ENCODE measurements at regions not wholly inside any gene's neighbourhood (a gene's known extent, or its start where the extent isn't known, plus 50 kb on each side); places are given as distances from the start of the nearest gene placed in this dataset.

DNA sequence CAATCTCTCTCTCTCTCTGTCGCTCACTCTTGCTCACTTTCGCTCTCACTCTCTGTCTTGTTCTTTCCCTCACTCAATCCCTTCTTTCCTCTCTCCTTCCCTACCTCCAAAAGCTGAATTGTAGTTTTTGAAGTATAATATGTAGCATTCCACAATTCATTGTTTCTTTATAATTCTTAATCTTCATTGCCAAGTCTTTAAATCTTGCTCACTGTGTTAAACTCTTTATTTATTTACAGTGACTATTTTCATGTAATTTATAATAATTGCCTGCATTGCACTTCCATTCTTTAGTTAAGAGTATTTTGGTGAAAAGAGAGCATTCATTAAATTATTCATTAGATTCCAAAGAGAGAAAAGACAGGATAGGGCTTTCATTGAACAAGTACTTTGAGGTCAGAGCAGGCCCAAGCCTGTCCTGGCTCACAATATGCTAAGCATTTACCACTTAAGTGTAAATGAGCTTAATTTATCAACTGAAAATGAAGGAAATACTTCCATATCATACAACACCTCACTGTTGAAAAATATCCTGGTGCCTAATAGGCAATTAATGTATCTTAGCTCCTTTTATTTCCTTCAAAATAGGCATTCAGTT is 257.4 kb upstream of the SLITRK1 start:
- Histone ChIP-seq H3K9me3 (ENCODE audit: control insufficient read depth, insufficient read depth, low read length) (no peaks in the 10 kb centered on the region), H3K4me3 (ENCODE audit: low read depth, low read length) (no peak overlapping the region), H3K27me3 (ENCODE audit: control insufficient read depth, insufficient read depth, low read length) (no peaks in the 10 kb centered on the region), H3K27ac (ENCODE audit: low read depth, low read length) (no peak overlapping the region)
- no peak for DNase-seq (ENCODE audit: low read depth, low spot score)
- CTCF ChIA-PET = no interaction called here
- TF ChIP-seq, protein P1, sequence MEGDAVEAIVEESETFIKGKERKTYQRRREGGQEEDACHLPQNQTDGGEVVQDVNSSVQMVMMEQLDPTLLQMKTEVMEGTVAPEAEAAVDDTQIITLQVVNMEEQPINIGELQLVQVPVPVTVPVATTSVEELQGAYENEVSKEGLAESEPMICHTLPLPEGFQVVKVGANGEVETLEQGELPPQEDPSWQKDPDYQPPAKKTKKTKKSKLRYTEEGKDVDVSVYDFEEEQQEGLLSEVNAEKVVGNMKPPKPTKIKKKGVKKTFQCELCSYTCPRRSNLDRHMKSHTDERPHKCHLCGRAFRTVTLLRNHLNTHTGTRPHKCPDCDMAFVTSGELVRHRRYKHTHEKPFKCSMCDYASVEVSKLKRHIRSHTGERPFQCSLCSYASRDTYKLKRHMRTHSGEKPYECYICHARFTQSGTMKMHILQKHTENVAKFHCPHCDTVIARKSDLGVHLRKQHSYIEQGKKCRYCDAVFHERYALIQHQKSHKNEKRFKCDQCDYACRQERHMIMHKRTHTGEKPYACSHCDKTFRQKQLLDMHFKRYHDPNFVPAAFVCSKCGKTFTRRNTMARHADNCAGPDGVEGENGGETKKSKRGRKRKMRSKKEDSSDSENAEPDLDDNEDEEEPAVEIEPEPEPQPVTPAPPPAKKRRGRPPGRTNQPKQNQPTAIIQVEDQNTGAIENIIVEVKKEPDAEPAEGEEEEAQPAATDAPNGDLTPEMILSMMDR (IDR thresholded peaks at IDR 0.05; ENCODE audit: low read depth, low read length) = no peak
- POLR2A ChIA-PET = no interaction called here

DNA sequence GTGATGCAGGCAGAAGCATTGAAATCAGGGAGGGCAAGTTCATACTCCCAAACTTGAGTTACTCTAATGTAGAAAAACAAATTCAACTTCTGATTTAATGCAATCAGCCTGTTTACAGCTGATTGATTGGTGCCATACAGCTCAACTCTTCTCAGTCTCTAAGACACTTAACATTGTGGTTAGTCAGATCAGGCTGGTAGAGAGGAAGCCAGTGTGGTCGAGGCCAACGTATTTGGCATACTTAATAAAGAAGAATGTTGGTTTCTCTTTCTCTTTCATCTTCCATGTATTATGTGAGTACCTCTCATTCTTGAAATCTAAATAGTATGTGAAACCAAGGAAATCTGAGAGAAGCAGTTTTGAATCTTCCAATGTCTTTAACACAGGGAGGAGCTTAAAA is 255.0 kb upstream of the SLITRK1 start:
- ChIA-PET POLR2A (no interaction called here), CTCF (no interaction called here)
- Histone ChIP-seq H3K4me3 (ENCODE audit: low read depth, low read length) (no peak overlapping the region), H3K9me3 (ENCODE audit: control insufficient read depth, insufficient read depth, low read length) (no peaks in the 10 kb centered on the region), H3K27ac (ENCODE audit: low read depth, low read length) (no peak overlapping the region), H3K27me3 (ENCODE audit: control insufficient read depth, insufficient read depth, low read length) (no peaks in the 10 kb centered on the region)
- DNase-seq (ENCODE audit: low read depth, low spot score) = no peak
- TF ChIP-seq, protein P1 (IDR thresholded peaks at IDR 0.05; ENCODE audit: low read depth, low read length) = no peak

- Histone ChIP-seq H3K9me3 (ENCODE audit: control insufficient read depth, insufficient read depth, low read length) (no peaks in the 10 kb centered on the region), H3K4me3 (ENCODE audit: low read depth, low read length) (no peak overlapping the region), H3K27me3 (ENCODE audit: control insufficient read depth, insufficient read depth, low read length) (no peaks in the 10 kb centered on the region), H3K27ac (ENCODE audit: low read depth, low read length) (no peak overlapping the region)
- POLR2A ChIA-PET = no interaction called here
- CTCF ChIA-PET = no interaction called here
- TF ChIP-seq, protein P1 (IDR thresholded peaks at IDR 0.05; ENCODE audit: low read depth, low read length) = no peak
- DNase-seq (ENCODE audit: low read depth, low spot score) = no peak
Measured at GRCh38 chr13:84136582-84136981, 254.3 kb upstream of the SLITRK1 start.

DNA sequence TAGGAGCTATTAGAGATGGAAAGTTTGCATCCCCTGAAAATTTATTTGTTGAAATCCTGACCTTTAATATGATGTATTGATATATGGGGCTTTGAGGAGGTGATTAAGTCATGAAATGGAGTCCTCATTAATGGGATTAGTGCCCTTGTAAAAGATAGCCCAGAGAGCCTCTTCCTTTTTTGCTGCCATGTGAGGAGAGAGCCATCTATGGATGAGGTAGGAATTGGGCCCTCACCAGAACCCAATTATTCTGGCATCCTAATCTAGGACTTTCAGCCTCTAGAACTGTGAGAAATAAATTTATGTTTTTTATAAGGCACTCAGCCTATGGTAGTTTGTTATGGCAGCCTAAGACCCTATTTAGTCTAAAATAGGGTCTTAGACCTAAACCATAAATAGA is 250.2 kb upstream of the SLITRK1 start:
- POLR2A ChIA-PET = no interaction called here
- Histone ChIP-seq H3K9me3 (ENCODE audit: control insufficient read depth, insufficient read depth, low read length) (no peaks in the 10 kb centered on the region; the same call in 1 of the 2 replicates), H3K4me3 (ENCODE audit: low read depth, low read length) (no peak overlapping the region), H3K27me3 (ENCODE audit: control insufficient read depth, insufficient read depth, low read length) (no peaks in the 10 kb centered on the region), H3K27ac (ENCODE audit: low read depth, low read length) (no peak overlapping the region)
- DNase-seq (ENCODE audit: low read depth, low spot score) = no peak
- CTCF ChIA-PET = no interaction called here
- TF ChIP-seq, protein P1 (IDR thresholded peaks at IDR 0.05; ENCODE audit: low read depth, low read length) = no peak

DNA sequence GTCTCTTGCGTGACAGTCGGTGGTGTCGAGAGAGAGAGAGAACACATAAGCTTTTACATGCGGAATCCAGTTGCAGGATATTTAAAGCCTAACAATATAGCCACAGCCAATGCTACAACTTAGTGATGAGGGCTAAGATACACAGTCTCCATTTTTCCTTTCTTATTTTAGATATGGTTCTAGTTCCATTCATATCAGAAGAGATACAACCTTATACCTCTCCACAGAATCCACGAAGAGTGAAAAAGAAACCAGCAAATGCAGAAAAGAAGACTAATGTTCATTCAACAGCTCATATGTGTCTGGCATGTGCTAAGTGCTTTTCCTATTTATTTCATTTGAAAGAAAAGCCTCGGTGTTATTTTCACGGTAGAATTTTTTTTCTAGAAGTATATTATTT is 249.0 kb upstream of the SLITRK1 start:
- H3K27ac ChIP-seq (ENCODE audit: low read depth, low read length) = no peak overlapping the region
- H3K9me3 ChIP-seq (ENCODE audit: control insufficient read depth, insufficient read depth, low read length) = peaks cover 3% of the 10 kb centered on the region; the same call in 1 of the 2 replicates
- CTCF ChIA-PET = no interaction called here
- no peaks in the 10 kb centered on the region for H3K27me3 ChIP-seq (ENCODE audit: control insufficient read depth, insufficient read depth, low read length)
- TF ChIP-seq, protein P1 (IDR thresholded peaks at IDR 0.05; ENCODE audit: low read depth, low read length) = no peak
- DNase-seq (ENCODE audit: low read depth, low spot score) = no peak
- no peak overlapping the region for H3K4me3 ChIP-seq (ENCODE audit: low read depth, low read length)
- POLR2A ChIA-PET = no interaction called here
